Adrenal gland (tissue), 5 donors: ENCODE measurements at regions not wholly inside any gene's neighbourhood (a gene's known extent, or its start where the extent isn't known, plus 50 kb on each side); places are given as distances from the start of the nearest gene placed in this dataset.

Source experiments
- POLR2A ChIP-seq, 2 donors: fragments of 450-650 bp; IDR thresholded peaks; one replicate each; pipeline ENCODE4 v1.6.1; 2017; ENCODE audit warnings: antibody characterized with exemption in 2 of 2, mild to moderate bottlenecking in 2 of 2, moderate library complexity in 1 of 2
- TF ChIP-seq, protein P1 (sequence below), 6 experiments: fragments of 450-650 bp in 4 of 6; fragments of 200-600 bp in 2 of 6; sonication (generic) in 1 of 6; IDR thresholded peaks; 1 replicate in 5 of 6; 2 replicates in 1 of 6; pipeline versions ENCODE4 v1.5.1 to v1.8.0; 2016 to 2021; ENCODE audit warnings: antibody characterized with exemption in 6 of 6, mild to moderate bottlenecking in 2 of 6, moderate library complexity in 1 of 6
- donor health status: DM: no; HTN: no; CAD: no.

DNA sequence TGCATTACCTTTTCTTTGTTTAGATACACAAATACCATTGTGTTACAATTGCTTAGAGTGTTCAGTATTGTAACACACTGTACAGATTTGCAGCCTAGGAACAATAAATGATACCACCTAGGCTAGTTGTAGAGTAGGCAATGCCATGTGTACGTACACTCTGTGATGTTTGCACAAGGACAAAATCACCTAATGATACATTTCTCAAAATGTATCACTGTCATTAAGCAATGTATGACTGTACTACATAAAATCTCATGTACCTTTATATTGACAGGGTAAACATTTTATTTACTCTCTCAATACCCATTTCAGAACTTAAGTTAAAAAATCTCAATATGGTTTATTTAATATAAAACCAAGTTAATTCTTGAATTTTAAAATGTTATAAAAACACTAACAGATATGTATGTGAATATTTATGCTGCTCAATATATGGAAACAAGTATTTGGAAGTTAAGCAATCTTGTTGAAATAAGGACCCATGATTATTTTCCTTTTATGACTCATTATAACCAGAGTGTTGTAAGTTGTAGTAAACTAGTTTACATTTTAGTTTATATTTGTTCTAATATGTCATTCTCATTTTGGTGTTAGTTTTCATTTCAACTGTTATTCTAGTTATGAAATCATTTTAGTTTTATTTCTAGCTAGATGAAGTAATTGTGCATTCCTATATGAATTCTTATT is 409.2 kb downstream of the TLL1 start:
- TF ChIP-seq POLR2A (IDR thresholded peaks at IDR 0.05): no peak
- TF ChIP-seq, protein P1, sequence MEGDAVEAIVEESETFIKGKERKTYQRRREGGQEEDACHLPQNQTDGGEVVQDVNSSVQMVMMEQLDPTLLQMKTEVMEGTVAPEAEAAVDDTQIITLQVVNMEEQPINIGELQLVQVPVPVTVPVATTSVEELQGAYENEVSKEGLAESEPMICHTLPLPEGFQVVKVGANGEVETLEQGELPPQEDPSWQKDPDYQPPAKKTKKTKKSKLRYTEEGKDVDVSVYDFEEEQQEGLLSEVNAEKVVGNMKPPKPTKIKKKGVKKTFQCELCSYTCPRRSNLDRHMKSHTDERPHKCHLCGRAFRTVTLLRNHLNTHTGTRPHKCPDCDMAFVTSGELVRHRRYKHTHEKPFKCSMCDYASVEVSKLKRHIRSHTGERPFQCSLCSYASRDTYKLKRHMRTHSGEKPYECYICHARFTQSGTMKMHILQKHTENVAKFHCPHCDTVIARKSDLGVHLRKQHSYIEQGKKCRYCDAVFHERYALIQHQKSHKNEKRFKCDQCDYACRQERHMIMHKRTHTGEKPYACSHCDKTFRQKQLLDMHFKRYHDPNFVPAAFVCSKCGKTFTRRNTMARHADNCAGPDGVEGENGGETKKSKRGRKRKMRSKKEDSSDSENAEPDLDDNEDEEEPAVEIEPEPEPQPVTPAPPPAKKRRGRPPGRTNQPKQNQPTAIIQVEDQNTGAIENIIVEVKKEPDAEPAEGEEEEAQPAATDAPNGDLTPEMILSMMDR (IDR thresholded peaks at IDR 0.05): no peak
